Prostate gland (tissue), 2 donors: ENCODE measurements at regions not wholly inside any gene's neighbourhood (a gene's known extent, or its start where the extent isn't known, plus 50 kb on each side); places are given as distances from the start of the nearest gene placed in this dataset.
"Not testable (repeated sequence)": the region's sequence is repeated elsewhere in the genome, so short reads cannot be mapped to it uniquely, and the experiment has no call there.

ENCODE experiments used
- DNase-seq: peaks from one replicate; pipeline ENCODE4 v3.0.0-alpha.2; 2019; ENCODE audit warnings: low spot score
- H3K27ac ChIP-seq, 2 donors: fragments of 200-600 bp; sonication (generic); 2 replicates each; pipeline ENCODE4 v1.5.1; 2017 to 2019
- H3K27me3 ChIP-seq: fragments of 200-600 bp; sonication (generic); replicated peaks from 2 replicates; pipeline ENCODE4 v1.5.1; 2019; ENCODE audit not compliant: insufficient read depth
- H3K36me3 ChIP-seq, 2 donors: fragments of 200-600 bp; sonication (generic); 1 replicate in 1 of 2; 2 replicates in 1 of 2; pipeline versions ENCODE4 v1.5.1 to v1.8.1; 2017 to 2019
- H3K4me1 ChIP-seq: fragments of 200-600 bp; sonication (generic); replicated peaks from 2 replicates; pipeline ENCODE4 v1.5.1; 2019
- H3K4me3 ChIP-seq, 2 donors: fragments of 200-600 bp; sonication (generic); 2 replicates each; pipeline ENCODE4 v1.5.1; 2017 to 2019
- H3K9me3 ChIP-seq: fragments of 200-600 bp; sonication (generic); 2 replicates; pipeline ENCODE4 v1.5.1; 2017
- POLR2A ChIP-seq: fragments of 450-650 bp; IDR thresholded peaks from one replicate; pipeline ENCODE4 v1.6.1; 2016; ENCODE audit warnings: antibody characterized with exemption, mild to moderate bottlenecking
- POLR2AphosphoS5 ChIP-seq: sonication (generic); formaldehyde crosslinking; IDR thresholded peaks from one replicate; pipeline ENCODE4 v1.6.1; 2017; ENCODE audit warnings: antibody characterized with exemption
- WGBS: methylation state at CpG from one replicate; pipeline ENCODE4 v1.1.5; 2018; 5-methylcytosine and 5-hydroxymethylcytosine counted together
- intact Hi-C: fragments of 100-400 bp; cut with DNase I; formaldehyde crosslinking; loops from one replicate; pipeline ENCODE4 v1.14.2; 2022
- TF ChIP-seq, protein P1 (sequence below), 4 experiments: fragments of 200-600 bp in 2 of 4; fragments of 450-650 bp in 2 of 4; sonication (generic) in 2 of 4; IDR thresholded peaks; 1 replicate in 3 of 4; 2 replicates in 1 of 4; pipeline ENCODE4 v1.5.1; 2016 to 2019; ENCODE audit warnings: antibody characterized with exemption in 4 of 4, mild to moderate bottlenecking in 2 of 4, moderate library complexity in 2 of 4

DNA sequence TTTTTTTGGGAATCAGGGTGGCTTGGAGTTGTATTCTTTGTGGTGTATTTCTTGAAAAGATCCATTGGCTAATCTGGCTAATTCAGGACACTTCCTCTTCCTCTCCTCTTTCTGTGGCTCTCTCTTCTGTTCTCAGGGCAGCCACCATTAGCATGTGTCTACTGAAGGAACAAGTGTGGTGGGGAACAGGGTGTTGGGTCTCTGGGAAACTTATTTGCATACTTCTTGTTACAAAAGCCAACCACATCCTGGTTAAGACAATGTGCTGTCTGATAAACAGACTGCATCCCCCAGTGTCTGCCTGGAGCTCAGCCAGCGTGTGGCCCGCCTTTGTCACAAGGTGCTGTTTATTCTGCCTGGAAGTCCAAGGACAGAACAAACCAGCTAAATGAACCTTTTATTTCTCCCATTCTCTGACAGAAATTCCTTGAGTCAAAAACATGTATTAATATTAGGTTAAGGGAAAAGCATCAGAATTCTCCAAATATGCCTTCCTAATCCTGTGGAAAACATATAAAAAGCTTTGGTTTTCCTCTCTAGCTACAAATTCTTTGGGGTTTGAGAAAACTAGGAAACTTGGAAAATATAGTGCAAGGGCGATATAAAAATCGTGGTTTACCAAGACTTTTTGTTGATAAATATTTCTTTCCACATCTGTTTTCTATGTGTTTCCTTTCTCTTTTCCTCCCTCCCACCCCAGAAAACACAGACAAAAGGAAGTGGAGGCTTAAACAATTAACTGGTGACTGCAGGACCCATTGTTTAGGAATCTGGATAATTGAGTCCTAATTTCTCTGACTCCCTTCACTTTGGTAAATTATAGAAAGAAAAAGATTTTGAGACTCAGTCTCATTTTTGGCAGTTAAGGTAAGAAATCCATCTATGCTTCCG is 203.6 kb downstream of the SPRY1 start:
- H3K4me3 ChIP-seq: no peak overlapping the region
- peak; percentile 19 for DNase-seq
- H3K36me3 ChIP-seq: no peaks in the 10 kb centered on the region
- H3K27me3 ChIP-seq: no peaks in the 10 kb centered on the region
- 61% methylated on average over 5 of the region's 5 CpGs for WGBS
- TF ChIP-seq POLR2AphosphoS5 (no peak), POLR2A (no peak)
- TF ChIP-seq, protein P1, sequence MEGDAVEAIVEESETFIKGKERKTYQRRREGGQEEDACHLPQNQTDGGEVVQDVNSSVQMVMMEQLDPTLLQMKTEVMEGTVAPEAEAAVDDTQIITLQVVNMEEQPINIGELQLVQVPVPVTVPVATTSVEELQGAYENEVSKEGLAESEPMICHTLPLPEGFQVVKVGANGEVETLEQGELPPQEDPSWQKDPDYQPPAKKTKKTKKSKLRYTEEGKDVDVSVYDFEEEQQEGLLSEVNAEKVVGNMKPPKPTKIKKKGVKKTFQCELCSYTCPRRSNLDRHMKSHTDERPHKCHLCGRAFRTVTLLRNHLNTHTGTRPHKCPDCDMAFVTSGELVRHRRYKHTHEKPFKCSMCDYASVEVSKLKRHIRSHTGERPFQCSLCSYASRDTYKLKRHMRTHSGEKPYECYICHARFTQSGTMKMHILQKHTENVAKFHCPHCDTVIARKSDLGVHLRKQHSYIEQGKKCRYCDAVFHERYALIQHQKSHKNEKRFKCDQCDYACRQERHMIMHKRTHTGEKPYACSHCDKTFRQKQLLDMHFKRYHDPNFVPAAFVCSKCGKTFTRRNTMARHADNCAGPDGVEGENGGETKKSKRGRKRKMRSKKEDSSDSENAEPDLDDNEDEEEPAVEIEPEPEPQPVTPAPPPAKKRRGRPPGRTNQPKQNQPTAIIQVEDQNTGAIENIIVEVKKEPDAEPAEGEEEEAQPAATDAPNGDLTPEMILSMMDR (IDR thresholded peaks at IDR 0.05): no peak
- H3K4me1 ChIP-seq: no peaks in the 10 kb centered on the region
- no peak overlapping the region for H3K27ac ChIP-seq
- intact Hi-C loops: no loop called here
- H3K9me3 ChIP-seq: no peaks in the 10 kb centered on the region

DNA sequence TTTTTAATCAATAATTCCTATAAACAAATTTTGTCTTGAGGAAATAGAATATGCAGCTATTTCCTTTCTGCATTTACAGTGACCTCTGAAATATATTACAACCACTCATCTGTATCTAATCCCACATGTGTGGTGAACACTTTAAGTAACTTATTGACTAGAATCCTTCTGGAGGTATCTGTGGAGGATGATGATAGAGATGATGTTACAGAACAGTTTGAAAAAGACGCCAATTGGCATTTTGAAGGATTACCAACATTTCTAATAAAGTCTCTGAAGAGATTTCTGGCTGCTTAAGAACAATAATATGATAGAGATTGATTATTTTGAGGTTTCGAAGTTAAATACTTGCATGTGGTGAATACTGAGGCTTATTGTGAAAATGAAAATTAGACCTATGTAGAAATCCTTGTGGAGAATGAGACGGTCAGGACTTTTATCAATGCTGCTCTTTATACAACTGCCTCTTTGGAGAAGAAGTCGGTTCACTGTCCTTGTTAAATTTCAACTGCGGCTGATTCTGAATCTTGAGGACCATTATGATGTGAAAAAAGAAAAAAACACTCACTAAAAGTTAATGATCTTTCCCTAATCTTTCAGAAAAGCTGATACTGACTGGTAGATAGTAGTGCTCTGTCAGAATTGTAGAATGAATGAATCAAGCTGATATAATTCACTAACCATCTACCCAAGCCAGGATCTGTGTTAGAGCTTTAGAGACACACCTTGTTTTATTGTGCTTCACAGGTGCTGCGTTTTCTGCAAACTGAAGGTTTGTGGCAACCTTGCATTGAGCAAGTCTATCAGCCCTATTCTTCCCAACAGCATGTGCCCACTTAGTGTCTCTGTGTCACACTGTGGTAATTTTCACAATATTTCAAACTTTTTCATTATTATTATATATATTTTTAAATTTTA is 204.7 kb downstream of the SPRY1 start:
- H3K9me3 ChIP-seq: no peaks in the 10 kb centered on the region
- H3K27ac ChIP-seq: no peak overlapping the region
- 89% methylated on average over 6 of the region's 6 CpGs for WGBS
- no peaks in the 10 kb centered on the region for H3K36me3 ChIP-seq
- no peaks in the 10 kb centered on the region for H3K27me3 ChIP-seq
- TF ChIP-seq POLR2A (no peak), POLR2AphosphoS5 (no peak)
- TF ChIP-seq, protein P1 (IDR thresholded peaks at IDR 0.05): no peak
- intact Hi-C loops: no loop called here
- H3K4me1 ChIP-seq: no peaks in the 10 kb centered on the region
- DNase-seq: no peak
- H3K4me3 ChIP-seq: no peak overlapping the region

DNA sequence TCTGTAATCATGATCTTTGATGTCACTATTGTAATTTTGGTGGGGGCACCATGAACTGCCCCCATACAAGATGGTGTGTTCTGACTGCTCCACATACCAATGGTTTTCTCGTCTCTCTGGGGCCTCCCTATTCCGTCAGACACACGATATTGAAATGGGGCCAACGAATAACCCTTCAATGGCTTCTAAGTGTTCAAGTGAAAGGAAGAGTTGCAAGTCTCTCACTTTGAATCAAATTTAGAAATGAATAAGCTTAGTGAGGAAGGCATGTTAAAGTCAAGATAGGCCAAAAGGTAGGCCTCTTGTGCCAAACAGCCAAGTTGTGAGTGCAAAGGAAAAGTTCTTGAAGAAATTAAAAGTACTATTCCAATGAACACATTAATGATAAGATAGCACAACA is 205.4 kb downstream of the SPRY1 start:
- no peaks in the 10 kb centered on the region for H3K36me3 ChIP-seq
- H3K27ac ChIP-seq: no peak overlapping the region
- H3K4me1 ChIP-seq: no peaks in the 10 kb centered on the region
- TF ChIP-seq, protein P1 (IDR thresholded peaks at IDR 0.05): no peak
- TF ChIP-seq POLR2AphosphoS5 (no peak), POLR2A (no peak)
- no peak overlapping the region for H3K4me3 ChIP-seq
- intact Hi-C loops: no loop called here
- 94% methylated on average over 4 of the region's 4 CpGs for WGBS
- no peaks in the 10 kb centered on the region for H3K27me3 ChIP-seq
- no peaks in the 10 kb centered on the region for H3K9me3 ChIP-seq
- no peak for DNase-seq

DNA sequence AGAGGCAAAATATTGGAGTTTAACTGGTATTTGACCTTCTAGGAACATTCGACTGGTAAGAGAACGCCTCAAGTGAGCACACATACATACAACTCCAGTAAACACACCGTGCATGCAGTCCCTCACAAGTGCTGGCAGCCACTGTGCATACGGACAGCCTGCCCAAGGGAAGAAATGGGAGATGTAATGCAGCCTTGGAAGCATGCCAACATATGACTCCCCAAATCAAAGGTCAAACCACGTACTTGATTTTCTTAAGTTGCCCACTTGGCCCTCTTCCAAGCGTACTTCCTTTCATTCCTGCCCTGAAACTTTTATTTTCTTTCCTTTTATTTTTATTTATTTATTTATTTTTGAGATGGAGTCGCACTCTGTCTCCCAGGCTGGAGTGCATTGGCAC is 206.6 kb downstream of the SPRY1 start:
- TF ChIP-seq, protein P1 (IDR thresholded peaks at IDR 0.05): no peak
- TF ChIP-seq POLR2A (no peak), POLR2AphosphoS5 (no peak)
- intact Hi-C loops: no loop called here
- 72% methylated on average over 7 of the region's 7 CpGs for WGBS

GRCh38 chr4:123605797-123606196 is 209.2 kb downstream of the SPRY1 start:
- DNase-seq, H3K27me3 ChIP-seq, H3K27ac ChIP-seq, H3K4me3 ChIP-seq, H3K9me3 ChIP-seq, H3K36me3 ChIP-seq, H3K4me1 ChIP-seq, intact Hi-C loops: not testable (repeated sequence)
- 82% methylated on average over 4 of the region's 4 CpGs for WGBS

More for the DNA sequence above, 206.6 kb downstream of the SPRY1 start:
- H3K27me3 ChIP-seq: no peaks in the 10 kb centered on the region
- H3K27ac ChIP-seq: no peak overlapping the region
- no peaks in the 10 kb centered on the region for H3K4me1 ChIP-seq
- no peak overlapping the region for H3K4me3 ChIP-seq
- no peak for DNase-seq
- H3K36me3 ChIP-seq: no peaks in the 10 kb centered on the region
- no peaks in the 10 kb centered on the region for H3K9me3 ChIP-seq
